WTC11 (cell line): ENCODE measurements at regions not wholly inside any gene's neighbourhood (a gene's known extent, or its start where the extent isn't known, plus 50 kb on each side); places are given as distances from the start of the nearest gene placed in this dataset.

ENCODE experiments used
- NFE2L1 ChIP-seq: sonication (generic); formaldehyde crosslinking; IDR thresholded peaks from 2 replicates; pipeline ENCODE4 v1.8.1; 2023; ENCODE audit warnings: missing genetic modification reagents
- NR3C1 ChIP-seq: sonication (generic); formaldehyde crosslinking; conservative IDR thresholded peaks from 2 replicates; pipeline ENCODE4 v1.8.1; 2023; ENCODE audit warnings: low read depth, mild to moderate bottlenecking, missing genetic modification reagents
- TF ChIP-seq, protein P1 (sequence below): fragments of 200-600 bp; IDR thresholded peaks from 2 replicates; pipeline ENCODE4 v1.8.0; 2022; ENCODE audit warnings: antibody characterized with exemption

DNA sequence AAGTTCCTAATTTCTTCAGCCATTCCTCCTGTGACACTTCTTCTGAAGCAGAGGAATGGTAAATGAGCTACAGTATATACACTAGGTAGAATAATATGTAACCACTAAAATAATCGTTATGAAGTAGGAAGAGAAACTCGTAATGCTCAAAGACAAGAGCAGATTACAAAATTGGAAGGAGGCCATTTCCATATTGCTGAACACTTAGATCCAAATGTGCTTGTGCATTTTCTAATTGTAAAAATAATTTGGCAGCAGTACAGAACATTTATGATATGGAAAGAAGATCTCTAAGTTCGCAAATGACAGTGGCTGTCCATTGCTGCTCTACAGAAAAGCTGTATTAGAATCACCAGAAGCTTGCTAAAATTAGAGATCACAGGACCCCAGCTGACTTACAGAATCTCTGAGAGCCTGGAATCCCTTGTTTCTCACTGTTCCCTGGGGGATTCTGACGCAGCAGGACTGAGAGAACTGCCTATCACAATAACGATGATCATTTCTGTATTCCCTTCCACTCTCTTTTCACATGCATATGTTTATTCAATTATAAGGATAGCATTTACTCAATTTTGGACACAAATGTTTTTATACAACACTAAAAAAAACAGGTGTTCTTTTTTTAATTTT is 242.1 kb downstream of the OMA1 start:
- TF ChIP-seq NR3C1 (CRISPR knock-in tag) (no peak), NFE2L1 (no peak)
- TF ChIP-seq, protein P1, sequence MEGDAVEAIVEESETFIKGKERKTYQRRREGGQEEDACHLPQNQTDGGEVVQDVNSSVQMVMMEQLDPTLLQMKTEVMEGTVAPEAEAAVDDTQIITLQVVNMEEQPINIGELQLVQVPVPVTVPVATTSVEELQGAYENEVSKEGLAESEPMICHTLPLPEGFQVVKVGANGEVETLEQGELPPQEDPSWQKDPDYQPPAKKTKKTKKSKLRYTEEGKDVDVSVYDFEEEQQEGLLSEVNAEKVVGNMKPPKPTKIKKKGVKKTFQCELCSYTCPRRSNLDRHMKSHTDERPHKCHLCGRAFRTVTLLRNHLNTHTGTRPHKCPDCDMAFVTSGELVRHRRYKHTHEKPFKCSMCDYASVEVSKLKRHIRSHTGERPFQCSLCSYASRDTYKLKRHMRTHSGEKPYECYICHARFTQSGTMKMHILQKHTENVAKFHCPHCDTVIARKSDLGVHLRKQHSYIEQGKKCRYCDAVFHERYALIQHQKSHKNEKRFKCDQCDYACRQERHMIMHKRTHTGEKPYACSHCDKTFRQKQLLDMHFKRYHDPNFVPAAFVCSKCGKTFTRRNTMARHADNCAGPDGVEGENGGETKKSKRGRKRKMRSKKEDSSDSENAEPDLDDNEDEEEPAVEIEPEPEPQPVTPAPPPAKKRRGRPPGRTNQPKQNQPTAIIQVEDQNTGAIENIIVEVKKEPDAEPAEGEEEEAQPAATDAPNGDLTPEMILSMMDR, result no peak
